Stimulated activated CD8-positive, alpha-beta memory T cell treated with anti-CD3 and anti-CD28 coated beads, Interleukin-7, amount 100 ng/mL, for 48 hours (primary cell): ENCODE measurements at regions not wholly inside any gene's neighbourhood (a gene's known extent, or its start where the extent isn't known, plus 50 kb on each side); places are given as distances from the start of the nearest gene placed in this dataset.
"Not testable (repeated sequence)": the region's sequence is repeated elsewhere in the genome, so short reads cannot be mapped to it uniquely, and the experiment has no call there.

Source experiments
- DNase-seq, 2 donors: peaks; one replicate each; pipeline ENCODE4 v3.0.0-alpha.2; 2020; ENCODE audit warnings: low read depth in 1 of 2; ENCODE audit errors: extremely low read depth in 1 of 2

DNA sequence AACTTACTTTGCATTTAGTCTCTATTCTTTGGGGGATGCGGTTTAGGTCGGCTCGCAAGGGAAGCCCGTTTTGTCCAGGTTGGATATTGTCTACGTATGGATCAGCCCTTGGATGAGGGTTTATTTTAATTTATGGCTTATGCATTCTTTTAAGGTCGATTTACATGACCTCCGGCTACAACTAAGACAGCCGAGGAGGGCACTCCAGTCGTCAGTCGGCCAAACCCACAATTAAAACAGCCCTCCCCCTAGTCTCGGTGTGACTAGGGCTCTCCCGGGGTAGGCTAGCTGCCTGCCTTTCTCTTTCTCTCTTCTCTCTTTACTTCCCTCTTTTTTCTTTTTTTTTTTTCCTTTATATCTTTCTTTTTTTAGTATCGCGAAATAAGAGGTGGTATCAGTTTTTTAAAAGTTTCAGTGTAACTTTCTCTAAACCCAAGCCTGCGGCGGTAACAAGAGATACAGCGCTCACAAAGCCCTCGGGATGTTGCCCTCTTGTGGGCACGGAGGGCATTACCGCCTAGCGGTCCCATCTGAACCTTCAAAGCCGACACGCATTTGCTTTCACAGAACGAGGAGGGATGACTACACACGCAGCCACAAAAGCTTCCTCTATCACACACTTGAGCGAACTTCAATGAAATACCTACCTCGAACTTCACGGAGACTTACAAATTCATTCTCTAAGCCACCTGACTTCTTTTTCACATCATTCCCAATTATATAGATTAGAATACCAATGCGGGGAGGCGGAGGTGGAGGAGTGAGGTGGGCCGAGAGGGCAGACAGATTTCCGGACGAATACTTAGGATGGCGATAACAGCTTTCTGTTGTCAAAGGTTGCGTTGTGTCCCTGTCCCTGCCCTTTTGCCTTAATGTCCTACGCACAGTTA is 132.3 kb upstream of the C11orf58 start:
- peak; percentile 53 to 79 for DNase-seq

DNA sequence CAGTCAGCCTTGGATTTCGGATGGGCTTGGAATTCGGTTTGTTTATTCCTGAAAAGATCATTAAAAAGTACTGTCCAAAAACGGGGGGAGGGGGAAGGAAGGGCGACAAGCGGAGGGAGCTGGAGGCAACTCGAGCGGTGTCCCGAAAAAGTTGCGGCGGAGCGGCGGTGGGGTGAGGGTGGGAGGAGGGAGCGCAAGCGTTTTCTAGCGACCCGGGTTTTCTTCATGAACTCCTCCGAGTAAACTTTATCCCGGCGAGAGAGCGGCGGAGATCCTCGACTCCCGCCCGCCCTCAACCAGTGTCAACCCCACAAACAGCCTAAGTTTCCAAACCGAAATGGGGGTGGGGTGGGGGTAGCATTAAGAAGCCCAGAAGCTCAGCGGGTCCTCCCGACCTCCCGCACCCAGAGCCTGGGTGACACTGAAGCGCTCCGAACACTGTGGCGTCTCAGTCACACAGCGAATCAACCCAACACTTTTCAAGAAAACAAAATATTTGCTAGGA is 133.0 kb upstream of the C11orf58 start:
- DNase-seq = no peak

DNA sequence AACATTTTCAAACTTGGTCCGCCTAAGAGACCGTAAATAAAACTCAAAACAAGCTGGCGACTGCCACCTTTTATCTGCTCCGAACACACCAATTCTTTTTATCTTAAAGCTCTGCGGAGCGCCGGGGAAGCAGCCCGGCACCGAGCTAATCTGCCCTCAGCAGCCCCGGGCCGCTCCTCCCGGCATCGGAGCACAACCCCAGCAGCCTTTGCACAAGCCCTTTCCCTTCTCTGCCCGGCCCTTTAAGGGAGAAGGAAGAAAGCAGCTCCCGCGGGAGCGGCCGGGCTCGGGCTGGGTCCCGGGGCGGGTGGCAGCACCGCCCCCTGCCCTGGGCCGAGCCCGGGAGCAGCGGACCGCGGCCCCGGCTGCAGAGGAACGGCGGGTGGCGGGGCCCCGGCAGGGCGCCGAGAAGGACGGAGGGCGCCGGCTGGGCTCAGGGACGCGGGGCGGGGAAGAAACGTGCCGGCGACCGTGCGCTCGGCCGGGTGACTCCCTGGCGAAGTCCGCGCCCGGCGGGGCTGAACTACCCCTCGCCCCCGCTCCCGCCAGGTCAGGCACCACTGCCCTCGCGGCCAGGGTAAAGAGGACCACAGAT is 133.6 kb upstream of the C11orf58 start:
- DNase-seq = no peak

DNA sequence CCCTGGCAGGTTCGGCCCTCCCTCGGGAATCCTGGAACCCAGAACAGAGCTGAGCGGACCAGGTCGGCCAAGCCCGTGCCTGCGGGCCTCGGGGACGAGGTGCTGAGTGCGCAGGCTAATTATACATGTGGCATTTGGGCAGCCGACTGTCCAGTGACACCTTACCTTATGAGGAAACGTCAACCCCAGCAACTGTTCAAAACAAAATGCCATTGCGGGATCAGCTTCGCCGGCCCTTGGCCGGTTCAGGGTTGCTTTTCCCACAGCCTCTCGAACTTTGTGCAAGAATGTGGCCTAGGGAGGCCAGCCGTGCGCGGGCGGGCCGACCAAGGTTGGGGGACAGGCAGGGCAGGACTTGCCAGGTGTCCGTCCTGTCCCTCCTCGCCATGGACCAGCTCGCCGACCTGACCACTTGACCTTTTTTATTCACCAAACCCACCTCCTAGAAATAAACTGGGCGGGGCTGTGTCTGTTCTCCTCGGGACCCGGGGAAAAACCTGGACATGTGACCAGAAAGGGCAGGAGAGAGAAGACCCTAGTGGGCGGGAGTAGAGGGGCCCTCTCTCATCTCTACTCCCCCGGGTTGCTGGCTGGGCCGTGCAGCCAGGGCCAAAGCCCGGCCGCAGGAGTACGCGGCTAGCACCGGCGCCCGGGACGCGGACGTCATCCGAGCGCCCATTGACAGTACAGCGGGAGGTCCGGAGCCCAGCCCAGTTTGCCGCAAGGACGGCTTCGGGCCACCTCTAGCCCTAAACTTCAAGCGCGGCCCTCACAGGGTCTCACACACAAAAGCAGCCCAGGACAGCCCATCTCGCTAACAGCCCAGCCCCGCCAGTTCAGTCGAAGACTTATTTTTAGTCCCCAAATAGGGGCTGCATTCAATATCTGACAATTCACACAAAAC is 134.3 kb upstream of the C11orf58 start:
- no peak for DNase-seq

DNA sequence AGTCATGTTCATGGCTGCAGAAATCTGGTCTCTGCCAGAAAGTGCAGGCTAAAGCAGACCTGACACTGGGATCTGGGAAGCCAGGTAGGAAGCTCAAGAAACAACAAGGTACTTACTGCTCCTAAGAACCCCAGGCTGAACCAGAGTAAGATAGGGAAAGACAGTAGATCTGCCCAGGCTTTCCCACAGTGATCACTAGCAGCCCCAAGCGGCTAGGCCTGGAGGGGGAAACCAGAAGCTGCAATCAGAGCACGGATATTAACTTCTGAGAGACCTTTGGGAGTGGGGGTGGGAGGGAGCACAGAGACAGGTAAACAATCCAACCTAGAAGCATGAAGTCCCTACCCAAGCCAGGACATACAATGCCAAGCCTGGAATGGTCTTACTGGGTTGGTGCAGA is 135.2 kb upstream of the C11orf58 start:
- no peak for DNase-seq

DNA sequence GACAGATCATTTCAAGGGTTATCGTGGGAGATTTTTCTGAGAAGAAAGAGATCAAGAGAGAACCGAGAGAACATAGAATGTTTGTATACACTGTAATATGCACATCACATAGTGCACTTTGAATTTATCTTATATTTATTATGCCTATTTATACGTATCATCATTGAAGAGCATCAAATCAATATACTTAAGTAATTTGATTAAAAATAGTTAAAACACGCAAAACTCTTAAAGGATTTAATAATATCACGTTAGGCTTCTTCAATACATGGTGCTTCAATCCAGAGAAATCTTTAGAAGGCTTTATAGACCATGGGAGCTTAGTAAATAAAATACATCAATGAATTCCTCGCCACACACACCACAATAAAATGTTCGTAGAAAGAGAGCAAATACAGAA is 139.5 kb upstream of the C11orf58 start:
- no peak for DNase-seq

DNA sequence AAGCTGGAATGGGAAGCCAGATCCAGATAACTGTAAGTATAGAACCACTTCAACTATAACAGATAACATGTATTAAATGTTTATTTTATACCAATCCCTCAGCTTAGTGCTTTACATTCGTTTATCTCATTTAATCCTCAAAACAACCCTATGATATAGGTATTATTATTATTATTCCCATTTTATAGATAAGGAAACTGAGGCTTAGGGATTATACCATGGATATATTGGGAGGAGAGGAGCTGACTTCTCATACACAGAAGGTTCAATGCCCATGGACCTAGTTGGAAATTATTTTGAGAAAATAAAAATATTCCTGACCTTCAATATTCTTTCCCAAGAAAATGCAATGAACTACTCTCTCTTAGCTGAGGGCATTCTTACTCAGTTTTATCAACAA is 140.4 kb upstream of the C11orf58 start:
- no peak for DNase-seq

DNA sequence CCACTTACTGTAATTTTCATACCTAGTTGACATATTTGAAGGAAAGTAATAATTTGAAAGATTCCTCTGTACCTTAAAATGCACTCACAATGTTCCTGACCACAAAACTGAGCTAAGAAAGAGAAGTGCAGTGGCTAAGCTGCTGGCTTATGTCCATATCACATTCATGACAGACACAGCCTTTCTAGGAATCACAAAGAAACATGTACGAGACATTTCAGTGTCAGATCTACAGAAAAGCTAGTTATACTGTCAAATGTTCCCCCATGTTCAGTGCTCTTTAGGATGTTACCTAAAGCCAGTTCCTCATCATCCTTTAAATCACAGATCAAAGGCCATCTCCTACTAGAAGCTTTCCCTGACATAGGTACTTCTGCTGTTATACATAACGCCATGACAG is 142.2 kb upstream of the C11orf58 start:
- no peak for DNase-seq

DNA sequence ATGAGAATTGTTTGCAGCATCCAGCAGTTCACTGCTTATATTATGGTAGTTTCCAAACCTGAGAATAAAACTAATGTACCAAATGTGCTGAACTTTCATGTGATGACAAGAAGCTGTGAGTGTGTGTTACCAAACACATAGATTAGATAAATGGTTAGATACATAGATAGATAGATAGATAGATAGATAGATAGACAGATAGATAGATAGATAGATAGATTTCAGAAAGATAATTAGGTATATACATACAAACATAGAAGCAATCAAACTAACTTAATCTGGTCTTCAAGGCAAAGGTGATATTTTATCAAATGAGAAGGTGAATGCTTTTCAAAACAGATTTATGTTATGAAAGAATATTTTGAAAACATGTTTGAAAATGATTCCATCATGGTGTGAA is 147.3 kb upstream of the C11orf58 start:
- DNase-seq = no peak

DNA sequence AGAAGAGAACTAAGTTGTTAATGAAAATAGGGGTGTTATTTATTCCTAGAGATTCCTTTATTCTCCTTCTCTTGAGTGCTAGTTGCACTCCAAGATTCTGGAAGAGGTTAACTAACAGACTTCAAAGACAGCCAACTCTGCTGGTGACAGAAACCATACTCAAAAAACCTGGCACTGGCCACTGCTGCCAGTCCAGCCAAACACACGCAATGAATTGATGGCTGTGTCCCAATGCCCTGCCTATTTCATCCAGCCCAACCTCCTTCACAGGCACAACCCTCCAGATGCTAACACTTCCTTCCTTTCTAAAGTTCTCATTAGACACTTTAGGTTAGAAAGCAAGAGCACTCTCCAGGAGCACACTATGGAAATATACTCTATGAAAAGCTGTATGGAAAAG is 150.8 kb upstream of the C11orf58 start:
- DNase-seq = no peak

DNA sequence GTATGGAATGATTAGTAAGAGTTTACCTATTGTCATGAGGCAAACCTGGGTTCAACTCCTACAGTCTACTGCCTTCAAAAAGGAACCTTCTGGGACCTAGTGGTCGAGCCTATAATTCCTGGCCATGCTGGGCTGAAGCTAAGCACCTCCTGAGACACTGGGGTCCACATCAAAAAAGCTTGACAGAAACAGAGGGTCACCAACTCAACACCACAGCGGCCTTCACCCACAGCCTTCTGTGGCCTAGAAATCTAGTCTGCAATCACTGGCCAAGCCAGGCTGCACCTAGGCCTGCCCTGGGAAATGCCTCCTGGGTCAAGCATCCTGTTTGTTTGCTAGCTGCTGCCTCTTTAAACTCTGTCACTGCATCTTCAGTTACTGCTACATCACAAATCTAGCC is 153.9 kb upstream of the C11orf58 start:
- DNase-seq = no peak

DNA sequence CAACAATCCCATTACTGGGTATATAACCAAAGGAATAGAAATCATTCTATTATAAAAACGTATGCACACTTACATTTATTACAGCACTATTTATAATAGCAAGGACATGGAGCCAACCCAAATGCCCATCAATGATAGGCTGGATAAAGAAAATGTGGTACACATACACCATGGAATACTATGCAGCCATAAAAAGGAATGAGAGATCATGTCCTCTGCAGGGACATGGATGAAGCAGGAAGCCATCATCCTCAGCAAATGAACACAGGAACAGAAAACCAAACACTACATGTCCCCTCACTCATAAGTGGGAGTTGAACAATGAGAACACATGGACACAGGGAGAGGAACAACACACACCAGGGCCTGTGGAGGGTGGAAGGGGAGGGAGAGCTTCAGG is 157.4 kb upstream of the C11orf58 start:
- not testable (repeated sequence) for DNase-seq

DNA sequence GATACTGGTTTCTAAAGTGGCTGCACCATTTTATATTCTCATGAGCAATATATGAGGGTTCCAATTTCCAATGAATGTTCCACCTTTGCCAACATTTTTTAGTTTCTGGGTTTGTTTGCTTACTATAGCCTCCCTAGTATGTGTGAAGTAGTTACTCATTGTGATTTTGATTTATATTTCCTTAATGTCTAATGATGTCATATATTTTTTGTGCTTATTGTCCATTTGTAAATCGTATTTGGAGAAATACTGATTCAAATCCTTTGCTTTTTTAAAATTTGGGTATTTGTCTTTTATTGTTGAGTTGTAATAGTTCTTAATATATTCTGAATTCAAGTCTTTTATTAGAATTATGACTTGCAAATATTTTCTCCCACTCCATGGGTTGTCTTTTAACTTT is 161.0 kb upstream of the C11orf58 start:
- DNase-seq = no peak

DNA sequence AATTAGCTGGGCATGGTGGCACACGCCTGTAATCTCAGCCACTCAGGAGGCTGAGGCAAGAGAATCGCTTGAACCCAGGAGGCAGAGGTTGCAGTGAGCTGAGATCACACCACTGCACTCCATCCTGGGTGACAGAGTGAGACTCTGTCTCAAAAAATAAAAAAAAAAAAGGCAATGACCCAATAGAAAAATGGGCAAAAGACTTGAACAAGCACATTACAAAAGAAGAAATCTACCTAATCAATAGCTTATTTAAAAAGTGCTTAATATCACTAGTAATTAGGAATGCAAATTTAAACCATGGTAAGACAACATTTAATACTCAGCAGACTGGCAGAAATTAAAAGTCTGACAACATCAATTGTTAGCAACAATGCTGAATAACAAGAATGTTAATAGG is 163.6 kb upstream of the C11orf58 start:
- not testable (repeated sequence) for DNase-seq

DNA sequence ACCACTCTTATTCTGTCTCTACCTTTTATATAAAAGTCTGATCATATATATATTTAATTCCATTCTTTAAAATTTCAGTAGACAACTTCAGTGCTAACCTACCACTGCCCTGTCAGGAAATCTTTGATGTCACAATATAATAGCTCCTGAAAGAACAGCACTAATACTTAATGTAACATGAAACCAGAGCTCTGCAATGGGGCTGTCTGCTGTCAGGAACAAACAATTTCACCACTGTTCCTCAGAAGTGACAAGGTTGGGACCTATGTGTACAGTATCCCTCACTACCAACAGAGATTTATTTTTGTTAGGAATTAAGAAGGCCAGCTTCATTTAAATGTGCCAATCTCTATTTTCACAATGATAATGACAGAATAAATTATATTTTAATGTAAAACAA is 165.5 kb upstream of the C11orf58 start:
- DNase-seq = no peak

DNA sequence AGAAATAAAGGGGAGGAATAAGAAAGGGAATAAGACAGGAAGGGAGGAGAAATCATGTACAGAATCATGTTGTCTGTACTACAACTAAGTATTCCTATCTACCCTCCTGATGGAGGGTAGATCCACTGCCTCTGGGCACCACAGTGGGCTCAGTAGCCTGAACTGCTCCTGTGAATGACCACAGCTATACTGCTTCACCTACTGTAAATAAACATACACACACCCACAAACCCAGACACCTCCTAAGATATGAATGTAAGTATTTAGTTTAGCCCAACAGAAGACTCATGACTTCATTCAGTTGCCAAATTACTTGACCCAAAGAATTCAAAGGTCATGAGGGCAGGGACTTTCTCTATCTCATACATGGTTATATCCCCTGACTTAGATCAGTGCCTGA is 177.3 kb upstream of the C11orf58 start:
- DNase-seq = no peak

DNA sequence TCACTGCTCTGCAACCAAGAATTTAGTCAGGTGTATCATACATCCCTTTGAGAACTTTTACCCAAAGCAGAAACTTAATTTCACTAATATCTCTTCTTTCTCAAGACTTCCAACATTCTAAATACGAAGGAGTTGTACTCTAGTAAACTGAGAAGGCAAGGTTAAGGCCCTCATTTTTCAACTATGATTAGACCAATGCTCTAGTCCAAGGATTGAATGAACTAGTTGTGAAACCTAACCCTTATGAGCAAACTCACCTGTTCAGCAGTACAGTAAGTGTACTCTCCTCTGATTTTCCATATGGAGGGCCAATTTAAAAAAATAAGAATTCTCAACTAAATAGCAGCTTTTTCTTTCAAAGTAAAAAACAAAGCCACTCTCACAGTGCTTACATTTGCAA is 180.0 kb upstream of the C11orf58 start:
- no peak for DNase-seq

DNA sequence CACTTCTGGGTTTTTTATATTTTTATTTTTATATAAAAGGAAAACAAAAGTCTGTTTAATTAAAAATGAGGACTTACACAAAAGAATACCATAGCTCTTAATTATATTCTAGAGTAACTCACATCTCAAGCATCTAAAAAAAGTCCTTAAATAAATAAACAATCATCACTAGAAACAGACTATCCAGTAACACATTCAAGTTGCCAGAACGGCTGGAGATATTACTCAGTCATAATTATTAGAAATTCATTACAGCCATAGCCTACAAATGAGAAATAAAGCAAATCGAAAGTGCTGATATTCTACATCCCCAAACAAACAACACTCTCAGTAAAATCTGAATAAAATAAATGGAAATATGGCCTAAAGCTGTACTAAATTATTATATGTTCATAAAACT is 182.5 kb upstream of the C11orf58 start:
- DNase-seq = no peak

DNA sequence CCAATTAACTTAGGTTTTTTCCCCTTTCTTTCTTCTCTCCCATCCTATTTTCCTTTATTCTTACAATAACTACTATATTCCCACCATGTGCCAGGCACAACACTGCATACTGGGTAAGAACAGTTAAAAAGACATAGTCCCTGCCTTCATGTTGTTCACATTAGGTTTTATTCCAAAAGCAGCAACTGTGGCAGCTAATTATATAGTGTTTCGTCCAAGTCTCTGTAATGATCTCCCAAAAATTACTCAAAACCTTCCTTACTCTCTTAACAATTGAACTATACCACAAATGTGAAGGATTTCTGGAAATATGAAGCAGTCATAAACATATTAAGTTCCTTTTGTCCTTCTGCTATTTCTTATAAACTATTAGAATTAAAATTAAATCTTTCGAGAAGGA is 184.1 kb upstream of the C11orf58 start:
- DNase-seq = no peak

DNA sequence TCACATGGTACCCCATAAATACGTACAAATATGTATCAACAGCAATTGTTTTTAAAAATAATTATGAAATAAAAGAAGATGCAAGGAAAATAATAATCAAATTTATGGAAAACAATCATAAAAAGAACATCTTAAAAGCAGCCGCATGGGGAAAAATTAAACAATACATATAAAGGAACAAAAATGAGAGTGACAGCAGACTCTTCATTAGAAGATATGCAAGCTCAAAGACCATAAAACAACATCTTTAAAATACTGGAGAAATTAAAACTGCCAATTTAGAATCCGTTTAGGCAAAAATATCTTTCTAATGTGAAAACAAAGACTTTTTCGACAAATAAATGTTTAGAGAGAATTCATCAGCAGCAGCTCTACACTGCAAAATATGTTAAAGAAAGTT is 190.6 kb upstream of the C11orf58 start:
- DNase-seq = no peak

DNA sequence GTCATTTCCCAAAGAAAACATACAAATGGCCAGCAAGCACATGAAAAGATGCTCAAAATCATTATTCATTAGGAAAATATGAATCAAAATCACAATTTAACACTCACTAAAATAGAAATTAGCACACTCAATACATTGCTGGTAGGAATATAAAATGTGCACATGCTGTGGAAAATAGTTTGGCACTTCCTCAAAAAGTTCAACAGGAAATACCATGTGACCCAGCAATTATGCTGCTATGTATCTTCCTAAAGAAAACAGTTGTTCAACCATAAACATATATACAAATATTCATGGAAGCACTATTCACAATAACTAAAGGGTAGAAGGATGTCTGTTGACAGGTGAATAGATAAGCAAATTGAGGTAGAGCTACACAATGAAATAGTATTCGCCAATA is 187.3 kb upstream of the SOX6 start:
- DNase-seq = no peak
